Tibial nerve (tissue), 4 donors: ENCODE measurements at regions not wholly inside any gene's neighbourhood (a gene's known extent, or its start where the extent isn't known, plus 50 kb on each side); places are given as distances from the start of the nearest gene placed in this dataset.
"Not testable (repeated sequence)": the region's sequence is repeated elsewhere in the genome, so short reads cannot be mapped to it uniquely, and the experiment has no call there.

ENCODE experiments used
- DNase-seq, 2 donors: peaks; one replicate each; pipeline ENCODE4 v3.0.0-alpha.2; 2019; ENCODE audit warnings: low spot score in 2 of 2
- H3K27ac ChIP-seq, 4 donors: fragments of 200-600 bp; sonication (generic) in 3 of 4; one replicate each; pipeline ENCODE4 v1.5.1; 2017 to 2019; ENCODE audit warnings: mild to moderate bottlenecking in 1 of 4
- H3K27me3 ChIP-seq, 2 donors: fragments of 200-600 bp; sonication (generic) in 1 of 2; one replicate each; pipeline versions ENCODE4 v1.5.1 to v1.6.0; 2017 to 2019
- H3K36me3 ChIP-seq, 3 donors: fragments of 200-600 bp; sonication (generic); one replicate each; pipeline ENCODE4 v1.5.1; 2018 to 2019
- H3K4me1 ChIP-seq, 4 donors: fragments of 200-600 bp; sonication (generic) in 3 of 4; one replicate each; pipeline ENCODE4 v1.5.1; 2017 to 2019
- H3K4me3 ChIP-seq, 4 donors: fragments of 200-600 bp; sonication (generic) in 3 of 4; one replicate each; pipeline ENCODE4 v1.5.1; 2017 to 2019; ENCODE audit warnings: mild to moderate bottlenecking in 1 of 4, moderate library complexity in 1 of 4
- H3K9me3 ChIP-seq, 4 donors: fragments of 200-600 bp; sonication (generic) in 3 of 4; one replicate each; pipeline ENCODE4 v1.5.1; 2017 to 2019
- EP300 ChIP-seq, 2 donors: sonication (generic); formaldehyde crosslinking; IDR thresholded peaks; one replicate each; pipeline ENCODE4 v1.6.1; 2017; ENCODE audit warnings: antibody characterized with exemption in 2 of 2, mild to moderate bottlenecking in 1 of 2
- POLR2A ChIP-seq, 2 donors: fragments of 450-650 bp; IDR thresholded peaks; one replicate each; pipeline ENCODE4 v1.6.1; 2017; ENCODE audit warnings: antibody characterized with exemption in 2 of 2, mild to moderate bottlenecking in 2 of 2, moderate library complexity in 2 of 2
- WGBS, 2 donors: methylation state at CpG; one replicate each; pipeline ENCODE4 v1.1.5; 2018; 5-methylcytosine and 5-hydroxymethylcytosine counted together
- TF ChIP-seq, protein P1 (sequence below), 5 experiments: fragments of 200-600 bp in 3 of 5; fragments of 450-650 bp in 2 of 5; sonication (generic) in 3 of 5; IDR thresholded peaks; one replicate each; pipeline ENCODE4 v1.5.1; 2016 to 2019; ENCODE audit warnings: antibody characterized with exemption in 5 of 5, mild to moderate bottlenecking in 3 of 5, moderate library complexity in 2 of 5

DNA sequence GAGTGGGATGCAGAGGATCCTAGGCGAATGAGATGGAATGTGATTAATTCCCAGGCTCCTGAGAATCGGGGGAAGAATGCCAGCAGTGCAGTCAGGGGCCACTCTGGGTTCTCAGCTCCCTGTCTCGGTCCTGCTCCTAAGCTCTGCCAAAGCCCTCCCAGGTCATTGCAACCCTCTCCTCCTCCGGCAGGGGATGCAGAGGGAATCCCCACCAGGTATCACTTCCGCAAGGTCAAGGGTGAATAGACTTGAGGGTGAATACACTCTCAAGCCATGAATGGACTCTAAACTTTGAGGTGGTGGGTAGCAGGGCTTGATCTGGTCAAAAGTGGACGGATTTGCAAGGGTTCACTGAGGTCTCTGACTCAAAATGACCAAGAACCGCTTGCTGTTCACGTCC is 139.3 kb upstream of the MXRA5 start:
- Histone ChIP-seq H3K9me3 (no peaks in the 10 kb centered on the region), H3K4me1 (no peaks in the 10 kb centered on the region), H3K27ac (no peak overlapping the region), H3K27me3 (no peaks in the 10 kb centered on the region), H3K36me3 (no peaks in the 10 kb centered on the region), H3K4me3 (no peak overlapping the region)
- WGBS, 2 donors: 69 to 82% methylated on average over 8 of the region's 8 CpGs
- DNase-seq: no peak
- TF ChIP-seq, protein P1, sequence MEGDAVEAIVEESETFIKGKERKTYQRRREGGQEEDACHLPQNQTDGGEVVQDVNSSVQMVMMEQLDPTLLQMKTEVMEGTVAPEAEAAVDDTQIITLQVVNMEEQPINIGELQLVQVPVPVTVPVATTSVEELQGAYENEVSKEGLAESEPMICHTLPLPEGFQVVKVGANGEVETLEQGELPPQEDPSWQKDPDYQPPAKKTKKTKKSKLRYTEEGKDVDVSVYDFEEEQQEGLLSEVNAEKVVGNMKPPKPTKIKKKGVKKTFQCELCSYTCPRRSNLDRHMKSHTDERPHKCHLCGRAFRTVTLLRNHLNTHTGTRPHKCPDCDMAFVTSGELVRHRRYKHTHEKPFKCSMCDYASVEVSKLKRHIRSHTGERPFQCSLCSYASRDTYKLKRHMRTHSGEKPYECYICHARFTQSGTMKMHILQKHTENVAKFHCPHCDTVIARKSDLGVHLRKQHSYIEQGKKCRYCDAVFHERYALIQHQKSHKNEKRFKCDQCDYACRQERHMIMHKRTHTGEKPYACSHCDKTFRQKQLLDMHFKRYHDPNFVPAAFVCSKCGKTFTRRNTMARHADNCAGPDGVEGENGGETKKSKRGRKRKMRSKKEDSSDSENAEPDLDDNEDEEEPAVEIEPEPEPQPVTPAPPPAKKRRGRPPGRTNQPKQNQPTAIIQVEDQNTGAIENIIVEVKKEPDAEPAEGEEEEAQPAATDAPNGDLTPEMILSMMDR (IDR thresholded peaks at IDR 0.05): no peak
- no peak for TF ChIP-seq POLR2A (IDR thresholded peaks at IDR 0.05)
- no peak for TF ChIP-seq EP300 (IDR thresholded peaks at IDR 0.05)

DNA sequence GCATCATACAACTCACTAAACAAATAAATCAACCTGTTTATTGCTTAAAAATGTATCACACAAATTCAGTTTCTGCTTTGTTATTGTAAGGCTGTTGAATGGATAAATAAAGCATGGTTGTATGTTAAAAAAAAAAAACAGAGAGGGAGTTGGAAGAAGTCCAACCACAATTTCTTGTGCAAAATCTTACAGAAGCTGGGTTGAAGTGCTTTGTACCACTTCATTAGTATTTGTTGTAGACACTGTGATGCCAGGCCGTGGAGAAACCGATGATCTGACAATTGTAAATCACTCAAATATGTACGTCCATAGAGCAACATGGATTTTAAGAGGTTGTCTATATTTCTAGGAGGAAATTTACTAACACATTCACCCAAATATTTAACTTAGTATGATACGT is 132.6 kb upstream of the MXRA5 start:
- no peaks in the 10 kb centered on the region for H3K36me3 ChIP-seq
- no peak for TF ChIP-seq POLR2A (IDR thresholded peaks at IDR 0.05)
- TF ChIP-seq EP300 (IDR thresholded peaks at IDR 0.05): no peak
- TF ChIP-seq, protein P1 (IDR thresholded peaks at IDR 0.05): no peak
- WGBS, 2 donors: 38 to 49% methylated on average over 4 of the region's 4 CpGs
- no peak for DNase-seq
- H3K4me1 ChIP-seq: no peaks in the 10 kb centered on the region
- H3K27me3 ChIP-seq: no peaks in the 10 kb centered on the region
- no peak overlapping the region for H3K27ac ChIP-seq
- no peaks in the 10 kb centered on the region for H3K9me3 ChIP-seq
- no peak overlapping the region for H3K4me3 ChIP-seq

DNA sequence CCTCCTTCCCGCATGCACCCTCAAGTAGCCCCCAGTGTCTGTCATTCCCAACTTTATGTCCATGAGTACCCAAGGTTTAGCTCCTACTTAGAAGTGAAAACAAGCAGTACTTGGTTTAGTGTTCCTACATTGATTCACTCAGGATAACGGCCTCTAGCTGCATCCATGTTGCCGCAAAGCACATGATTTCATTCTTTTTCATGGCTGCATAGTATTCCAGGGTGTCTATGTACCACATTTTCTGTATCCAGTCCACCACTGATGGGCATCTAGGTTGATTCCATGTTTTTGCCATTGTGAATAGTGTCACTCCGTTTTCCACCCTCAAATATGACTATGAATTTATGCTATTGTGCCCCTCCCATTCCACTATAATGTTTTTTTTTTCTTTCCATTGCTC is 130.5 kb upstream of the MXRA5 start:
- Histone ChIP-seq H3K36me3 (no peaks in the 10 kb centered on the region), H3K9me3 (no peaks in the 10 kb centered on the region), H3K4me1 (no peaks in the 10 kb centered on the region), H3K4me3 (no peak overlapping the region), H3K27me3 (no peaks in the 10 kb centered on the region), H3K27ac (no peak overlapping the region)
- DNase-seq: no peak
- WGBS, 2 donors: 91 to 95% methylated on average over 4 of the region's 4 CpGs
- no peak for TF ChIP-seq EP300 (IDR thresholded peaks at IDR 0.05)
- no peak for TF ChIP-seq POLR2A (IDR thresholded peaks at IDR 0.05)
- TF ChIP-seq, protein P1 (IDR thresholded peaks at IDR 0.05): no peak

DNA sequence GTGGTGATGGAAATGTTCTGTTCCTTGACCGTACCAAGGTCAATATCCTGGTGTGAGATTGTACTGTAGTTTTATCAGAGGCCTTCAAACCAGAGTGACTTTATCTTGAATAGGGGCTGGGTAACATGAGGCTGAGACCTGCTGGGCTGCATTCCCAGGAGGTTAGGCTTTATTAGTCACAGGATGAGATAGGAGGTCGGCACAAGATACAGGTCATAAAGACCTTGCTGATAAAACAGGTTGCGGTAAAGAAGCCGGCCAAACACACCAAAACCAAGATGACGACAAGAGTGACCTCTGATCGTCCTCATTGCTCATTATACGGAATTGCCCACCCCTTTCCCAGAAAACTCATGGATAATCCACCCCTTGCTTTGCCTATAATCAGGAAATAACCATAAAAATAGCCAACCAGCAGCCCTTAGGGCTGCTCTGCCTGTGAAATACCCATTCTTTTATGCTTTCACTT is 123.8 kb upstream of the MXRA5 start:
- 85 to 89% methylated on average over 7 of the region's 7 CpGs for WGBS, 2 donors
- H3K27ac ChIP-seq, H3K4me1 ChIP-seq, H3K4me3 ChIP-seq, DNase-seq, H3K9me3 ChIP-seq, H3K36me3 ChIP-seq, H3K27me3 ChIP-seq: not testable (repeated sequence)

DNA sequence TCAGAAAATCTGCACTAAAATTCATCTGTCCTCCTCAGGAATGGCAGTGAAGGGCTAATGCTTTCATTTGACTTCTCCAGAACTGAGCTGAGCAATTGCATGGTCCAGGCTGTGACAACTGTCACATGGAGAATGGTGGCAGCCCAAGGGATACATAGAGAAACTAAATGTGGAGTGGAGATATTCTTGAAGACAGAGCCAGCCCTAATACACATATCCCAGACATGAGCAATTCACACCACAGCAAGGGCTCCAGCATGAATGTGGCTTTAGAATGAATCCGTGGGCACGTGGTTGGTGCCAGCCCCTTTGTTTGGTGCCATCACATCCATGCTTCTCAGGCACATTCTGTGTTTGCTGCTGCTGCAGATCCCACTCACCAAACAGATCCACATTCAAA is 121.6 kb upstream of the MXRA5 start:
- H3K36me3 ChIP-seq: no peaks in the 10 kb centered on the region
- no peak for DNase-seq
- no peaks in the 10 kb centered on the region for H3K27me3 ChIP-seq
- TF ChIP-seq, protein P1 (IDR thresholded peaks at IDR 0.05): no peak
- TF ChIP-seq POLR2A (IDR thresholded peaks at IDR 0.05) (no peak), EP300 (IDR thresholded peaks at IDR 0.05) (no peak)
- H3K4me3 ChIP-seq: no peak overlapping the region
- no peaks in the 10 kb centered on the region for H3K4me1 ChIP-seq
- WGBS, 2 donors: 82 to 94% methylated on average over 2 of the region's 2 CpGs
- H3K9me3 ChIP-seq: no peaks in the 10 kb centered on the region
- H3K27ac ChIP-seq: no peak overlapping the region

DNA sequence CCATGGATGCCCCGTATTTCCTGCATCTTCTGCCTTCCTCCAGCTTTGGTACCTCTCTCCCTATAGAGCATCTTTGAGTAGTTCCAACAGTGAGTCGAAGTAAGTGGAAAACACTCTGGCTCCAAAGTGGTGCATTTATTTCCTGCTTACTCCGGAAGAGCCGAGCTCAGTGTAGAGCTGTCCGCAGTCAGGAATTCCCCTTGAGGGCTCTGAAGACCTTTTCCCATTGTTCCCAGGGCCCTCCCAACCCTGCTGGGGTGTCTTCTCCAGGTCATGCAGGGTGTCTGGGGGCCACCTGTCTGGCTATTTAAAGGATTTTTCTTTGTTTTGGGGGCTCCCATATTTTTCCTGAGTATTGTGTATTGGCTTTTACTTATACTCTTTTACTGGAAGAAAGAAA is 118.6 kb upstream of the MXRA5 start:
- Histone ChIP-seq H3K4me3 (no peak overlapping the region), H3K27me3 (no peaks in the 10 kb centered on the region), H3K36me3 (no peaks in the 10 kb centered on the region), H3K4me1 (no peaks in the 10 kb centered on the region), H3K27ac (no peak overlapping the region), H3K9me3 (no peaks in the 10 kb centered on the region)
- DNase-seq: no peak
- 44 to 53% methylated on average over 5 of the region's 5 CpGs for WGBS, 2 donors
- TF ChIP-seq POLR2A (IDR thresholded peaks at IDR 0.05) (no peak), EP300 (IDR thresholded peaks at IDR 0.05) (no peak)
- TF ChIP-seq, protein P1 (IDR thresholded peaks at IDR 0.05): no peak
